Hepatocyte (in vitro differentiated cells): ENCODE measurements at regions not wholly inside any gene's neighbourhood (a gene's known extent, or its start where the extent isn't known, plus 50 kb on each side); places are given as distances from the start of the nearest gene placed in this dataset.
A peak's percentile ranks its signal among the peaks of the same experiment; 100 is the strongest.

ENCODE experiments used
- DNase-seq: peaks from one replicate; pipeline ENCODE4 v3.0.0-alpha.2; 2016; ENCODE audit warnings: low spot score
- H2AFZ ChIP-seq: fragments of 200-600 bp; sonication (generic); 2 replicates; pipeline ENCODE4 v1.6.0; 2016; ENCODE audit warnings: antibody characterized with exemption, mild to moderate bottlenecking
- H3K27ac ChIP-seq: fragments of 200-600 bp; sonication (generic); 2 replicates; pipeline ENCODE4 v1.5.1; 2016; ENCODE audit warnings: mild to moderate bottlenecking
- H3K27me3 ChIP-seq: fragments of 200-600 bp; sonication (generic); 2 replicates; pipeline ENCODE4 v1.6.1; 2016
- H3K36me3 ChIP-seq: fragments of 200-600 bp; sonication (generic); replicated peaks from 2 replicates; pipeline ENCODE4 v1.5.1; 2016; ENCODE audit warnings: low read depth; ENCODE audit not compliant: insufficient read depth
- H3K4me1 ChIP-seq: fragments of 200-600 bp; sonication (generic); 2 replicates; pipeline ENCODE4 v1.5.1; 2016; ENCODE audit warnings: mild to moderate bottlenecking, moderate library complexity; ENCODE audit not compliant: insufficient read depth
- H3K4me2 ChIP-seq: fragments of 200-600 bp; sonication (generic); 2 replicates; pipeline ENCODE4 v1.6.0; 2016
- H3K4me3 ChIP-seq: fragments of 200-600 bp; sonication (generic); 2 replicates; pipeline ENCODE4 v1.5.1; 2016; ENCODE audit warnings: mild to moderate bottlenecking
- H3K79me2 ChIP-seq: fragments of 200-600 bp; sonication (generic); 2 replicates; pipeline ENCODE4 v1.6.0; 2017; ENCODE audit warnings: mild to moderate bottlenecking
- H3K9me2 ChIP-seq: fragments of 200-600 bp; sonication (generic); replicated peaks from 2 replicates; pipeline ENCODE4 v1.6.0; 2017; ENCODE audit warnings: mild to moderate bottlenecking; ENCODE audit not compliant: insufficient read depth
- H3K9me3 ChIP-seq: fragments of 200-600 bp; sonication (generic); 2 replicates; pipeline ENCODE4 v1.5.1; 2016; ENCODE audit warnings: low read depth, mild to moderate bottlenecking
- H4K20me1 ChIP-seq: fragments of 200-600 bp; sonication (generic); 2 replicates; pipeline ENCODE4 v1.6.0; 2016; ENCODE audit warnings: mild to moderate bottlenecking; ENCODE audit not compliant: insufficient read depth, poor library complexity, severe bottlenecking
- CTCF ChIP-seq: fragments of 200-600 bp; sonication (generic); IDR thresholded peaks from 2 replicates; pipeline ENCODE4 v1.5.1; 2016; ENCODE audit warnings: antibody characterized with exemption, mild to moderate bottlenecking; ENCODE audit not compliant: poor library complexity
- EZH2 ChIP-seq: fragments of 200-600 bp; sonication (generic); IDR thresholded peaks from 2 replicates; pipeline ENCODE4 v1.6.1; 2016; ENCODE audit warnings: antibody characterized with exemption, mild to moderate bottlenecking, borderline replicate concordance
- EZH2phosphoT487 ChIP-seq: fragments of 200-600 bp; sonication (generic); IDR thresholded peaks from one replicate; pipeline ENCODE4 v1.6.1; 2018; ENCODE audit warnings: antibody characterized with exemption, mild to moderate bottlenecking, low read depth, moderate library complexity; ENCODE audit not compliant: unreplicated experiment, severe bottlenecking
- WGBS: methylation state at CpG from one replicate; pipeline ENCODE4 v1.1.6; 2016; ENCODE audit warnings: low lambda C conversion rate; ENCODE audit errors: missing lambda C conversion rate; 5-methylcytosine and 5-hydroxymethylcytosine counted together

DNA sequence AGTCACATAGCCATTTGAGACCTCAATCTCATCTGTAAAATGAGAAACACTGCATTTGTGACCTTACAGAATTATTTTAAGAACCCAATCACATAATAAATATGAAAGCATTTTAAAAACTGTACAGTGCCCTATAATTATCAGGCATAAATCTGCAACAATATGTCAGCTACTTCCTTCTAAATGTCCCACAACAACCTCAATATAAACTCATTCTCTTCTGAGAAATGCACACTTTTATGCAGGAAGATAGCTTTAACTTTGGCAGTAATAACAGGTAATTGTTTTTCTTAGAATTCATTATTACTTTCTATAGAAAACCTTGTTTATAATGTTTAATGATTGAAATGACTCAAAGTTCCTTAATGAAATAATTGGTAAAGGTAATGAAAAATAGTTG is 400.7 kb upstream of the AGTR1 start:
- Histone ChIP-seq H3K27ac (no peak overlapping the region), H3K27me3 (no peaks in the 10 kb centered on the region), H3K4me1 (no peaks in the 10 kb centered on the region), H3K9me3 (no peaks in the 10 kb centered on the region), H2AFZ (no peak overlapping the region), H3K4me3 (no peak overlapping the region), H3K79me2 (no peaks in the 10 kb centered on the region), H3K9me2 (no peaks in the 10 kb centered on the region), H3K36me3 (no peaks in the 10 kb centered on the region), H3K4me2 (no peak overlapping the region), H4K20me1 (no peaks in the 10 kb centered on the region)
- DNase-seq: no peak
- TF ChIP-seq CTCF: no peak
- TF ChIP-seq EZH2phosphoT487: no peak
- no peak for TF ChIP-seq EZH2

DNA sequence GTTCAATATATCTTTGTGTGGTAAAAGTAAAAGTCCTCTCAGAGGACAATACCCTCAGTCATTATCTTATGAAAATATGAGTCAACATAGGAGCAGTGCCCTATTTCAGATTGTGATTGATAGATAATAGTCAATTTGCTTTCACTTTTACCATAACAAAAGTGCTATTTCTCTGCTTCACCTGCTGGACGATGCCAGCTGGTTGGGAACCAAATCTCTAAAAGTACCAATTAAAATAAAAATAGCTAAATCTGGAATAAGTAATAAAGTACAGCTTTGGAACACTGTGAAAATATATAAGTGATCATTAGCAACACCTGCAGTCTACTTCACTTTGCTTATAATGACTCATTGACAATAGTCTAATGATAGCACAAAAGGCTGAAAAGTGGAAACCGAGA is 390.3 kb upstream of the AGTR1 start:
- Histone ChIP-seq H3K4me3 (no peak overlapping the region), H3K9me2 (no peaks in the 10 kb centered on the region), H3K27me3 (no peaks in the 10 kb centered on the region), H3K9me3 (no peaks in the 10 kb centered on the region), H2AFZ (no peak overlapping the region), H3K27ac (no peak overlapping the region), H4K20me1 (no peaks in the 10 kb centered on the region), H3K36me3 (no peaks in the 10 kb centered on the region), H3K4me2 (no peak overlapping the region), H3K79me2 (no peaks in the 10 kb centered on the region), H3K4me1 (no peaks in the 10 kb centered on the region)
- TF ChIP-seq CTCF: no peak
- no peak for TF ChIP-seq EZH2phosphoT487
- no peak for TF ChIP-seq EZH2
- 83% methylated on average over 2 of the region's 2 CpGs for WGBS
- DNase-seq: no peak

- TF ChIP-seq EZH2phosphoT487 (no peak), CTCF (peak; percentile 65)
- Histone ChIP-seq H3K79me2 (no peaks in the 10 kb centered on the region), H3K9me3 (no peaks in the 10 kb centered on the region), H3K4me1 (no peaks in the 10 kb centered on the region), H3K9me2 (no peaks in the 10 kb centered on the region), H2AFZ (no peak overlapping the region), H3K4me3 (no peak overlapping the region), H3K27ac (no peak overlapping the region), H3K27me3 (no peaks in the 10 kb centered on the region), H3K36me3 (no peaks in the 10 kb centered on the region), H3K4me2 (no peak overlapping the region), H4K20me1 (no peaks in the 10 kb centered on the region)
- DNase-seq: peak; percentile 53
- WGBS: 36% methylated on average over 4 of the region's 4 CpGs
Observed at GRCh38 chr3:148309390-148310035, 388.2 kb upstream of the AGTR1 start.

DNA sequence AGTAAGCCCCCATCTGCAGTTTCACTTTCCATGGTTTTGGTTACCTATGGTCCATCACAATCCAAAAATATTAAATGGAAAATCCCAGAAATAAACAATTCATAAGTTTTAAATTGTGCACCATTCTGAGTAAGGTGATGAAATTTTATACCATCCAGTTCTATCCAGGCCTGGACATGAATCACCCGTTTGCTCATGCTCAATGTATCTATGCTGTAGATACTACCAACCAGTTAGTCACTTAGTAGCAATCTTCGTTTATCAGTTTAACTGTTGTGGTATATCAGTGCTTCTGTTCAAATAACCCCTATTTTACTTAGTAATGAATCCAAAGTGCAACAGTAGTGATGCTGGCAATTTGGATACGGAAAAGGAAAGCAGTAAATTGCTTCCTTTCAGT is 381.9 kb upstream of the AGTR1 start:
- Histone ChIP-seq H3K4me2 (no peak overlapping the region), H3K9me3 (no peaks in the 10 kb centered on the region), H3K27me3 (no peaks in the 10 kb centered on the region), H3K4me1 (no peaks in the 10 kb centered on the region), H3K36me3 (no peaks in the 10 kb centered on the region), H4K20me1 (no peaks in the 10 kb centered on the region), H2AFZ (no peak overlapping the region), H3K79me2 (no peaks in the 10 kb centered on the region), H3K9me2 (no peaks in the 10 kb centered on the region), H3K27ac (no peak overlapping the region), H3K4me3 (no peak overlapping the region)
- TF ChIP-seq EZH2: no peak
- no peak for TF ChIP-seq CTCF
- no peak for TF ChIP-seq EZH2phosphoT487
- 90% methylated on average over 3 of the region's 3 CpGs for WGBS
- DNase-seq: no peak
